IMR-90 (cell line): ENCODE measurements at regions not wholly inside any gene's neighbourhood (a gene's known extent, or its start where the extent isn't known, plus 50 kb on each side); places are given as distances from the start of the nearest gene placed in this dataset.

Experiments used
- ATAC-seq: fragments of 200-7000 bp; cut with Tn5 transposase; 2 replicates; pipeline ENCODE4 v1.9.1; 2020; ENCODE audit warnings: low read depth, mild to moderate bottlenecking, moderate library complexity
- BruUV-seq: library from RNA; stranded (reverse); fragments of 400-500 nt; replicated peaks from 2 replicates; lab custom pipeline; 2021; lab: Mats Ljungman, UMichigan
- CTCF ChIA-PET: fragments of 300-600 bp; formaldehyde crosslinking; extraction: SDS; loops from one replicate; lab custom pipeline; 2021; ENCODE audit warnings: antibody characterized with exemption; lab: Yijun Ruan, JAX
- POLR2A ChIA-PET: fragments of 300-600 bp; sonication (Branson Sonifier 250); formaldehyde crosslinking; loops from one replicate; lab custom pipeline; 2022; ENCODE audit warnings: antibody characterized with exemption; ENCODE audit not compliant: unreplicated experiment; lab: Charles Lee
- DNase-seq: peaks from one replicate; pipeline ENCODE4 v3.0.0; 2013
- H2AFZ ChIP-seq: replicated peaks from 2 replicates; pipeline ENCODE3; 2013; ENCODE audit warnings: low read length, mild to moderate bottlenecking; ENCODE audit not compliant: poor library complexity
- H2AK5ac ChIP-seq: 2 replicates; pipeline ENCODE4 v1.6.1; 2013; ENCODE audit warnings: low read depth, low read length, inconsistent platforms
- H2AK9ac ChIP-seq: replicated peaks from 2 replicates; pipeline ENCODE3; 2013; ENCODE audit warnings: mild to moderate bottlenecking, low read depth, low read length, moderate library complexity; ENCODE audit not compliant: poor library complexity
- H2BK120ac ChIP-seq: 2 replicates; pipeline ENCODE4 v1.6.1; 2013; ENCODE audit warnings: low read depth, low read length, inconsistent platforms
- H2BK15ac ChIP-seq: 3 replicates; pipeline ENCODE4 v1.6.1; 2013; ENCODE audit warnings: low read depth, low read length, inconsistent platforms
- H2BK20ac ChIP-seq: 2 replicates; pipeline ENCODE4 v1.6.1; 2013; ENCODE audit warnings: low read depth, mild to moderate bottlenecking, inconsistent platforms, low read length, moderate library complexity
- H2BK5ac ChIP-seq: 2 replicates; pipeline ENCODE4 v1.6.1; 2013; ENCODE audit warnings: mild to moderate bottlenecking, low read depth, low read length, inconsistent platforms; ENCODE audit not compliant: poor library complexity, severe bottlenecking
- H3K14ac ChIP-seq: replicated peaks from 2 replicates; pipeline ENCODE4 v1.6.1; 2013; ENCODE audit warnings: low read depth, low read length, inconsistent platforms
- H3K18ac ChIP-seq: 2 replicates; pipeline ENCODE4 v1.6.1; 2013; ENCODE audit warnings: low read depth, low read length, control low read depth
- H3K23ac ChIP-seq: 2 replicates; pipeline ENCODE4 v1.6.1; 2013; ENCODE audit warnings: low read depth, low read length, inconsistent platforms
- H3K27ac ChIP-seq: 2 replicates; pipeline ENCODE4 v1.5.1; 2013; ENCODE audit warnings: mild to moderate bottlenecking, control low read depth, low read length; ENCODE audit not compliant: insufficient read depth
- H3K27me3 ChIP-seq: 2 replicates; pipeline ENCODE4 v1.6.1; 2013; ENCODE audit warnings: low read length; ENCODE audit not compliant: control insufficient read depth, insufficient read depth
- H3K36me3 ChIP-seq: 2 replicates; pipeline ENCODE4 v1.6.1; 2013; ENCODE audit warnings: low read length, mixed read lengths; ENCODE audit not compliant: control insufficient read depth, insufficient read depth
- H3K4ac ChIP-seq: 2 replicates; pipeline ENCODE4 v1.6.1; 2013; ENCODE audit warnings: low read depth, low read length, inconsistent platforms
- H3K4me1 ChIP-seq: 2 replicates; pipeline ENCODE4 v1.6.1; 2013; ENCODE audit warnings: low read length, mixed read lengths; ENCODE audit not compliant: control insufficient read depth, insufficient read depth
- H3K4me2 ChIP-seq: 2 replicates; pipeline ENCODE4 v1.6.1; 2013; ENCODE audit warnings: low read depth, mild to moderate bottlenecking, control low read depth, low read length, moderate library complexity
- H3K4me3 ChIP-seq: 2 replicates; pipeline ENCODE4 v1.5.1; 2013; ENCODE audit warnings: low read depth, mild to moderate bottlenecking, control low read depth, low read length, moderate library complexity; ENCODE audit not compliant: insufficient read depth
- H3K56ac ChIP-seq: 2 replicates; pipeline ENCODE4 v1.6.1; 2013; ENCODE audit warnings: low read length, inconsistent platforms; ENCODE audit not compliant: insufficient read depth; ENCODE audit errors: extremely low read depth
- H3K79me1 ChIP-seq, 2 experiments: 2 replicates each; pipeline ENCODE4 v1.6.1; 2013; ENCODE audit warnings: low read length in 2 of 2, inconsistent platforms in 1 of 2, low read depth in 1 of 2
- H3K9ac ChIP-seq: 2 replicates; pipeline ENCODE4 v1.6.1; 2013; ENCODE audit warnings: low read depth, low read length, control low read depth
- H3K9me1 ChIP-seq: 2 replicates; pipeline ENCODE4 v1.6.1; 2013; ENCODE audit warnings: low read length, inconsistent platforms; ENCODE audit not compliant: insufficient read depth
- H3K9me3 ChIP-seq: 2 replicates; pipeline ENCODE4 v1.6.1; 2013; ENCODE audit warnings: low read length; ENCODE audit not compliant: control insufficient read depth, insufficient read depth
- H4K20me1 ChIP-seq: 2 replicates; pipeline ENCODE4 v1.6.1; 2013; ENCODE audit warnings: low read length, inconsistent platforms; ENCODE audit not compliant: insufficient read depth
- H4K5ac ChIP-seq: 2 replicates; pipeline ENCODE4 v1.6.1; 2013; ENCODE audit warnings: mild to moderate bottlenecking, low read depth, low read length, control low read depth
- H4K8ac ChIP-seq, 2 experiments: 2 replicates each; pipeline ENCODE4 v1.6.1; 2013; ENCODE audit warnings: low read depth in 2 of 2, low read length in 2 of 2, control low read depth in 1 of 2, inconsistent platforms in 1 of 2
- H4K91ac ChIP-seq: 2 replicates; pipeline ENCODE4 v1.6.1; 2013; ENCODE audit warnings: low read depth, low read length, inconsistent platforms; ENCODE audit not compliant: insufficient read depth
- BHLHE40 ChIP-seq: fragments of 150-350 bp; IDR thresholded peaks from 2 replicates; pipeline ENCODE4 v1.6.1; 2016; ENCODE audit warnings: mild to moderate bottlenecking, low read depth, low read length
- CEBPB ChIP-seq: IDR thresholded peaks from 2 replicates; pipeline ENCODE4 v1.6.1; 2012; ENCODE audit warnings: low read depth, low read length, improper control_type of control experiment
- CTCF ChIP-seq: conservative IDR thresholded peaks from 2 replicates; pipeline ENCODE4 v1.5.1; 2012; ENCODE audit warnings: mild to moderate bottlenecking, low read depth, low read length, improper control_type of control experiment
- ELK1 ChIP-seq: fragments of 150-350 bp; IDR thresholded peaks from 2 replicates; pipeline ENCODE4 v1.6.1; 2016; ENCODE audit warnings: low read depth, mild to moderate bottlenecking, low read length, moderate library complexity, borderline replicate concordance
- FOS ChIP-seq: fragments of 150-350 bp; IDR thresholded peaks from 2 replicates; pipeline ENCODE4 v1.6.1; 2016; ENCODE audit warnings: low read depth, low read length
- MAFK ChIP-seq: IDR thresholded peaks from 2 replicates; pipeline ENCODE4 v1.6.1; 2012; ENCODE audit warnings: low read depth, low read length, improper control_type of control experiment
- POLR2A ChIP-seq: IDR thresholded peaks from 2 replicates; pipeline ENCODE4 v1.6.1; 2012; ENCODE audit warnings: mild to moderate bottlenecking, low read depth, low read length
- RAD21 ChIP-seq: IDR thresholded peaks from 2 replicates; pipeline ENCODE4 v1.6.1; 2012; ENCODE audit warnings: low read length, improper control_type of control experiment
- USF2 ChIP-seq: fragments of 150-350 bp; IDR thresholded peaks from 2 replicates; pipeline ENCODE4 v1.6.1; 2017; ENCODE audit warnings: mild to moderate bottlenecking, antibody characterized with exemption, low read length, low read depth
- dilution Hi-C: fragments of 300-500 bp; cut with HindIII; formaldehyde crosslinking; loops from one replicate; pipeline ENCODE4 v1.14.3; 2018; ENCODE audit warnings: low sequenced_read_pairs; ENCODE audit not compliant: unreplicated experiment
- in situ Hi-C: fragments of 300-500 bp; cut with MboI; formaldehyde crosslinking; loops from 3 replicates; pipeline ENCODE4 v1.14.3; 2019; ENCODE audit warnings: low sequenced_read_pairs, inconsistent platforms, mixed read lengths
- intact Hi-C: fragments of 100-400 bp; cut with micrococcal nuclease; formaldehyde crosslinking; loops from 2 replicates; pipeline ENCODE4 v1.10.0; 2022

GRCh38 chr6:74402781-74403180, 706.8 kb downstream of the CD109 start:
- CTCF ChIA-PET, result interaction anchor here (1.1 kb wide), 1 partner anchor 311 kb away, joined by 4 read pairs; no protein-coding TSS in a partner anchor

More at GRCh38 chr6:74402781-74403180, 706.8 kb downstream of the CD109 start:
- Histone ChIP-seq H3K9me3 (no peaks in the 10 kb centered on the region), H2AK9ac (no peak overlapping the region), H3K18ac (no peak overlapping the region), H3K23ac (no peak overlapping the region), H3K36me3 (no peaks in the 10 kb centered on the region), H2BK15ac (no peak overlapping the region), H2AK5ac (no peak overlapping the region), H3K9me1 (no peaks in the 10 kb centered on the region), H3K27ac (no peak overlapping the region), H4K8ac (no peak overlapping the region), H2AFZ (no peak overlapping the region), H4K20me1 (no peaks in the 10 kb centered on the region), H3K27me3 (no peaks in the 10 kb centered on the region), H2BK120ac (no peak overlapping the region), H3K4me1 (no peaks in the 10 kb centered on the region), H3K56ac (no peak overlapping the region), H3K9ac (no peak overlapping the region), H3K4ac (no peak overlapping the region), H2BK5ac (no peak overlapping the region), H3K79me1 (no peaks in the 10 kb centered on the region), H3K4me2 (no peak overlapping the region), H3K4me3 (no peak overlapping the region), H2BK20ac (no peak overlapping the region), H3K14ac (no peak overlapping the region), H4K5ac (no peak overlapping the region), H4K91ac (no peak overlapping the region)
- POLR2A ChIA-PET, result no interaction called here
- in situ Hi-C loops, result loop anchor here (10.0 kb wide), 1 partner anchor 318 kb away; no protein-coding TSS in a partner anchor
- BruUV-seq, result no TSS peak
- DNase-seq (no peak), ATAC-seq (no peak)
- intact Hi-C loops, result no loop called here
- dilution Hi-C loops, result no loop called here
- no peak for TF ChIP-seq FOS
- no peak for TF ChIP-seq CEBPB
- no peak for TF ChIP-seq USF2
- TF ChIP-seq MAFK, result no peak
- no peak for TF ChIP-seq BHLHE40
- TF ChIP-seq CTCF, result no peak
- no peak for TF ChIP-seq POLR2A
- TF ChIP-seq ELK1, result no peak
- TF ChIP-seq RAD21, result no peak
